Choroid plexus epithelial cell (primary cell): ENCODE measurements at regions not wholly inside any gene's neighbourhood (a gene's known extent, or its start where the extent isn't known, plus 50 kb on each side); places are given as distances from the start of the nearest gene placed in this dataset.

Source experiments
- DNase-seq: peaks from one replicate; pipeline ENCODE4 v3.0.0-alpha.2; 2010; ENCODE audit warnings: low read depth
- H3K4me3 ChIP-seq: 2 replicates; pipeline ENCODE4 v1.5.1; 2011; ENCODE audit warnings: low read depth, mild to moderate bottlenecking, control low read depth, low read length, moderate library complexity
- CTCF ChIP-seq: conservative IDR thresholded peaks from 2 replicates; pipeline ENCODE4 v1.5.1; 2011; ENCODE audit warnings: low read depth, mild to moderate bottlenecking, control low read depth, inconsistent platforms, low read length, moderate library complexity

DNA sequence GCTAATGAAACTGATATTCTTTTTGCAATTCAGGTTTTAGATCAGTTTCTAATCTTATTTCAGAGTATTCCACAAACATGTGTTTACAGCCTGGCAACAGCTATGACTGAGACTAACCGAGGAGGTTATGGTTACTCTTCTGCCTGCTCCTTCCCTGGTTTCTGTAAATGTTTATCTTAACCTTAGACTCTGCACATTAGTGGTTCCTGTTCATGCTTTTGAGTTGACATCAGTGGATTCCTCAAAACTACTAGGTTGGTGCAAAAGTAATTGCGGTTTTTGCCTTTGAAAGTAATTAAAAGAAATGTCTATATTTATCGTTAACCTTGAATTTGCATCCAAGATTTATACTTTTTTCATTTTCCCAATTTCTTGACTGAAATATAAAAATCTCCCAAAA is 237.0 kb upstream of the TSHZ3 start:
- peak; percentile 20 for DNase-seq
- H3K4me3 ChIP-seq = no peak overlapping the region
- no peak for TF ChIP-seq CTCF

- no peak overlapping the region for H3K4me3 ChIP-seq
- no peak for DNase-seq
- no peak for TF ChIP-seq CTCF
Observed at GRCh38 chr19:31589109-31589508, 239.9 kb upstream of the TSHZ3 start.

- DNase-seq = no peak
- TF ChIP-seq CTCF = no peak
- no peak overlapping the region for H3K4me3 ChIP-seq
Observed at GRCh38 chr19:31591258-31591657, 242.0 kb upstream of the TSHZ3 start.

GRCh38 chr19:31592456-31592855 is 243.2 kb upstream of the TSHZ3 start:
- no peak for DNase-seq
- no peak for TF ChIP-seq CTCF
- no peak overlapping the region for H3K4me3 ChIP-seq

DNA sequence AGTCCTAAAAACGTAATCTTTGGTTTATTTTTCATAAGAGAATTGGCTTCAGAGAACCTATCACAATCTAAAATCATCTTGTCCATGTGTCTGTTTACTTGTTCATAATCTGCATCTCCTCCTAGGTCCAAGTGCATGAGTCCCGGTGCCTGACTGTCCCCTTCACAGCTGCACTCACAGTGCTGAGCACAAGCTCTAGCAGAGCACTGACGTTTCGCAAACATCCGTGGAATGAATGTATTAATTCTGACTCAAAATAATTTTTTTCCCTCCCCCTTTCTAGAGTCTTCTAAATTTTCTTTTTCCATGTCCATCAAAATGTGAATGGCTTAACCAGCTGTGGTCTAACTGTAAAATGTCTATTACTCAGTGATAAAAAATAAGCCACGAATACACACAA is 245.5 kb upstream of the TSHZ3 start:
- TF ChIP-seq CTCF = no peak
- no peak overlapping the region for H3K4me3 ChIP-seq
- no peak for DNase-seq

DNA sequence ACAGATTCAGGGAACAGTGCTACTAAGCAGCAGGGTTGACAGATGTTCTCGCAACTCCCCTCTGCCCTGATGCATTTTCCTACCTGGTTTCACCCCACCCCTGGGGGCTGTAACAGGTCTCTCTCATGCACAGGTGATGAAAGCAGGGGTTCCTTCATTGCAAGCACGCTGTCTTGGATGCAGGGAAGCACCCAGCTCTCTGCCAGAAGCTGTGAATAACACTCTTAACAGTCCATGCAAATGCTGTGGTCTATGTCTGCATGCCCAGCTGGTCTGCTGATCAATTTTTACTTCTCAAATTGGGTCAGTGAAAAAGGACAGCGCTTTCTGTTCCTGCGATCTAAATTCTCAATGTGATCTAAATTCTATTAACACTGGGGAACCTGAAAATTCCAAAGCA is 246.3 kb upstream of the TSHZ3 start:
- H3K4me3 ChIP-seq = no peak overlapping the region
- no peak for TF ChIP-seq CTCF
- no peak for DNase-seq

DNA sequence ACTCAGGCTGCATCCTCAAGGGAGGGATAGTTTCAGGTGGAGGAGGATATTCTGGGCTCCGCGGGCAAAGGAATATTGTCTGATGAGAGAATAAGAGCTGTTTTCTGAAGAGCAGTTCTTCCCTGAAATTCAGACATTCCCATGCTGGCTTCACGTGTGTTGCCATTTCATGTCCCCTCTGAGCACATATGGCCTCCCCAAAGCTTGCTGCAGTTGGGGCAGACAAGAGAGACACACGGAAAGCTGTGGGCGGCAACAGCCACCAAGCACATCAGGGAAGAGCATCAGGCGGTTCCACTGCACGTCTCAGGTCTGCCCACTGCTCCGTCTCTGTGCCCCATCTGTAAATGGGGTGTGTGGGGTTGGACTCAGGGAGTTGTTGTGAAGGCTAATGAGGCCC is 247.5 kb upstream of the TSHZ3 start:
- no peak overlapping the region for H3K4me3 ChIP-seq
- DNase-seq = no peak
- TF ChIP-seq CTCF = no peak
